LNCAP (cell line): ENCODE measurements at regions not wholly inside any gene's neighbourhood (a gene's known extent, or its start where the extent isn't known, plus 50 kb on each side); places are given as distances from the start of the nearest gene placed in this dataset.

Experiments
- TF ChIP-seq, protein P1 (sequence below): fragments of 450-650 bp; IDR thresholded peaks from 2 replicates; pipeline ENCODE4 v1.5.1; 2017; ENCODE audit warnings: mild to moderate bottlenecking

- TF ChIP-seq, protein P1, sequence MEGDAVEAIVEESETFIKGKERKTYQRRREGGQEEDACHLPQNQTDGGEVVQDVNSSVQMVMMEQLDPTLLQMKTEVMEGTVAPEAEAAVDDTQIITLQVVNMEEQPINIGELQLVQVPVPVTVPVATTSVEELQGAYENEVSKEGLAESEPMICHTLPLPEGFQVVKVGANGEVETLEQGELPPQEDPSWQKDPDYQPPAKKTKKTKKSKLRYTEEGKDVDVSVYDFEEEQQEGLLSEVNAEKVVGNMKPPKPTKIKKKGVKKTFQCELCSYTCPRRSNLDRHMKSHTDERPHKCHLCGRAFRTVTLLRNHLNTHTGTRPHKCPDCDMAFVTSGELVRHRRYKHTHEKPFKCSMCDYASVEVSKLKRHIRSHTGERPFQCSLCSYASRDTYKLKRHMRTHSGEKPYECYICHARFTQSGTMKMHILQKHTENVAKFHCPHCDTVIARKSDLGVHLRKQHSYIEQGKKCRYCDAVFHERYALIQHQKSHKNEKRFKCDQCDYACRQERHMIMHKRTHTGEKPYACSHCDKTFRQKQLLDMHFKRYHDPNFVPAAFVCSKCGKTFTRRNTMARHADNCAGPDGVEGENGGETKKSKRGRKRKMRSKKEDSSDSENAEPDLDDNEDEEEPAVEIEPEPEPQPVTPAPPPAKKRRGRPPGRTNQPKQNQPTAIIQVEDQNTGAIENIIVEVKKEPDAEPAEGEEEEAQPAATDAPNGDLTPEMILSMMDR = no peak
Measured at GRCh38 chr6:122114717-122115116, 284.7 kb upstream of the HSF2 start.

GRCh38 chr6:122116119-122116834 lies 283.2 kb upstream of the HSF2 start:
- TF ChIP-seq, protein P1 = no peak

DNA sequence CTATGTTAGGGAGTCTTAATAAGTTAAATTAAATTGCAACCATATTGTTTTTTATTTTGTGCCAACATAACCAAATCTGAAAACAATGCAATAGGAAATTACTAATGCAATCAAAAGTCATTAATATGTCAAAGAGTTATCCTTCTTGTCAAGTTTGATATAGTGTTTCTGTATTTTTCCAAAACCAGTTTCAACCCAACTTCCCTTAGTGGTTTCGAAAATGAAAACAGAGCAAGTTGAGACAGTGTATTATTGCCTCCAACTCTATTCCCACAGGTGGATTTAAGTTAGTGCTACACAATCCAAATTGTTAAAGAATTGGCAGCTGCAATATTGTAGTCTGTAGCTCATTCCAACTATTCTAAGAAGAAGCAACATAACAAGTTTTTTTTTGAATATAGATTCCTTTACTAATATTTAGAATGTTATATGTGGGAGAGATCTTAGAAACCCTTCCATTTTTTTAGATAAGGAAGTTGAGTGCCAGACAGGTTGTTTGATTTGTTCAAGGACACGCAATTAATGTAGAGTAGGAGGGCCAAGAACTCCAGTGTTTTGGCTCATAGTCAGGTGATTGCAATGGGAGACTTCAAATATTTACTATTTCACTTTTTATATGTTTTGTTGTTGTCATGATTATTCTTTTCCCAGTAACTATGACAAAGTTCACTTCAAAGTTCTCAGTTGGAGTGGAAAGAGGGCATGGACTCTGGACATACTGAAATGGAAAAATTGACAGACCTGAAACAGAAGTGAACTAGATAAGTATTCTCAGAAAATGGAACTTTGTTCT lies 282.4 kb upstream of the HSF2 start:
- TF ChIP-seq, protein P1 = no peak

DNA sequence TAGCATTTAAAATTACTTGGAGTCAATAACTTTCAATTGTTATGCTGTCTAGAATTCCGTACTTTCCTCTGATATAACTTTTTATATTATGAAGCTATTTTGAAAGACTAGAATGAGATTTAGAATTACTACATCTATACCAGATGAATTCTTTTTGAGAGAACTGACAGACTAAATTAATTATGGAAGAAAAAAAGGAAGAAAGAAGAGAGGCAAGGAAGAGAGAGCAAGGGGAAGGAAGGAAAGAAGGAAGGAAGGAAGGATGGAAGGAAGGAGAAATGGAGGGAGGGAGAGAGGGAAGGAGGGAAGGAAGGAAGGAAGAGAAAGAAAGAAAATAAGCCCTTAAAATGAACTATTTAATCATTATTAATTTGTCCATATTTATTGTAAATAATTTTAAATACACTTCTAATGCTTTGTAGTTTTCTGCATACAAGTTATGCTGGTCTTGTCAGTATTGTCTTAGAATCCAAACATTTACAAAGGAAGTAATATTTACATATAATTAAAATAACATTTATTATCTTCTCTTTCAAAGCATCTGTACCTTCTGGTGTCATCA lies 280.4 kb upstream of the HSF2 start:
- TF ChIP-seq, protein P1 = no peak

DNA sequence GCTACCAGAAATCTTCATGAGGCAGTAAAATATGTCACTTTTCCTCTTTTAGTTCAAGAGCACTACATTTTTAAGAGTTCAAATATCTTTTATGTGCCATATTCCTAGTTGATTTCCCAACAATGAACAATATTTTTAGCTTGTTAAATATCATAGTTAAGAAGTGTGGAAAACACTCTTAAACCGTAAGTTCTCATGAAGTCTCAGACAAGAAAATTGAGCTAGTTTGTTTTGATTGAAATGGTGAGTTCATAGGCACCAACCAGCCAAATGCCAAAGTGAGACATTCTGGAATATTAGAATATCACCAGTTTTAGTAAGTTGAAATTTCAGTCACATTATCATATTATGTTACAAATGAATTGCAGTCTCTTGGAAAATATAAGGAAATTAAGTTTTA lies 277.2 kb upstream of the HSF2 start:
- TF ChIP-seq, protein P1 = no peak

DNA sequence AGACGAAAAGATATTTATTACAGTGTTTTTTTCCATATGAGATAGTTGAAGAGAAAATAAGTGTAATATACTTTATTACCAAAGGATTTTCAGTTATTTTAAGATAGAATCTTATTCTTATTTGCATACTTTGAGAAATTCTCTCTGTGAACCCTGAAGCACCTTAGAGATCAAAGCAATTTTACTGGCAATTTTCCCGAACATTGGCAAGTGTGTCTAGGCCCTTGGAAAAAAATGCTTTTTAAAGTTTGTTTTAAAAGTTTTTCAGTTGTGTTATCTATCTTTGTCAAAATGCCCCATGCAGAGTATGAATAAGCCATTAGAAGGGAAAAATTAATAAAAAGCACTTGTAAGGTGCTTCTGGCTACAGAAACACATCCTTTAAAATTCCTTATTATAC lies 276.8 kb upstream of the HSF2 start:
- TF ChIP-seq, protein P1 = no peak

DNA sequence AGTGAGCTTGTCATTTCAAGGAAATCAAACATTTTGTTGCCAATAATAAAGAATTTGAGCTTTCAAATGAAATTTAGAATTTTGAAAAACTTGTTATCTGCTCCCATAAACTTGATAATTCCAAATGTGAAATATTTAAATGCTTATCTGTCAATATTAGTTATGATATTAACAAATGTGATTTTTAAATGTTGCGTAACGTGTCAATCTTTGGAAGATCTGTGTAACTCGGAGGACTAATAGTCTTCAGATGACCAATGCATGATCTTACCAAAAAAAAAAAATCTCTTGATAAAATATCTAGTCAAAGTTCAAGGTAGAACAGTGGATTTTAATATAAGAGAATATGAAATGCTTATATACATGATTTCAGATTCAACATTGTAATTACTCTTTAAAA lies 274.5 kb upstream of the HSF2 start:
- TF ChIP-seq, protein P1 = no peak
